ENCODE measurements at regions not wholly inside any gene's neighbourhood (a gene's known extent, or its start where the extent isn't known, plus 50 kb on each side); places are given as distances from the start of the nearest gene placed in this dataset.

DNA sequence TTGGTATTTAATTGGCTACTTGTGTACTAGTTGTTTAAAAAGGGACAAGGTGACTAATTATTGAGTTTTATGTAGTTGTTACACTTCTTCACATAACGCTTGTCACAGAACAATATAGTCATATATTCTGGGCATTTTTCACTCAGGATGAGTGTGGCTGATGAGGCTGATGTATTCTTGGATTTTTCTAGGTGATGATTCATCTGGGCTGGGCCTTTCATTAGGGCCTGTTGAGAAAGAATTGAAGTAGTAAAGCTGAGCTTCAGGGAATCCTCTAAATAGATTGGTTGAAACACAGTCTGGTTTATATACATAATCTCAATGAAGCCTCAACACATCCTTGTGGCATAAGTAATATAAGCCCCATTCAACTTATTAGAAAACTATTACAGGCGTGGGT lies 445.7 kb downstream of the DAD1 start:
- intact Hi-C loops (cut with DNase I): no loop called here
- WGBS, 4 donors: 42 to 91% (median 80%) methylated on average over 2 of the region's 2 CpGs
- DNase-seq: no peak
- H3K27me3 ChIP-seq: no peaks in the 10 kb centered on the region
- H3K27ac ChIP-seq: no peak overlapping the region
- no peaks in the 10 kb centered on the region for H3K9me3 ChIP-seq (replicated peaks in 1 of 3)
- H3K4me1 ChIP-seq (replicated peaks in 1 of 2): no peaks in the 10 kb centered on the region
- H3K4me3 ChIP-seq: no peak overlapping the region
- no peaks in the 10 kb centered on the region for H3K36me3 ChIP-seq (replicated peaks in 1 of 2)
- TF ChIP-seq POLR2A (IDR thresholded peaks at IDR 0.05): no peak
- TF ChIP-seq, protein P1, sequence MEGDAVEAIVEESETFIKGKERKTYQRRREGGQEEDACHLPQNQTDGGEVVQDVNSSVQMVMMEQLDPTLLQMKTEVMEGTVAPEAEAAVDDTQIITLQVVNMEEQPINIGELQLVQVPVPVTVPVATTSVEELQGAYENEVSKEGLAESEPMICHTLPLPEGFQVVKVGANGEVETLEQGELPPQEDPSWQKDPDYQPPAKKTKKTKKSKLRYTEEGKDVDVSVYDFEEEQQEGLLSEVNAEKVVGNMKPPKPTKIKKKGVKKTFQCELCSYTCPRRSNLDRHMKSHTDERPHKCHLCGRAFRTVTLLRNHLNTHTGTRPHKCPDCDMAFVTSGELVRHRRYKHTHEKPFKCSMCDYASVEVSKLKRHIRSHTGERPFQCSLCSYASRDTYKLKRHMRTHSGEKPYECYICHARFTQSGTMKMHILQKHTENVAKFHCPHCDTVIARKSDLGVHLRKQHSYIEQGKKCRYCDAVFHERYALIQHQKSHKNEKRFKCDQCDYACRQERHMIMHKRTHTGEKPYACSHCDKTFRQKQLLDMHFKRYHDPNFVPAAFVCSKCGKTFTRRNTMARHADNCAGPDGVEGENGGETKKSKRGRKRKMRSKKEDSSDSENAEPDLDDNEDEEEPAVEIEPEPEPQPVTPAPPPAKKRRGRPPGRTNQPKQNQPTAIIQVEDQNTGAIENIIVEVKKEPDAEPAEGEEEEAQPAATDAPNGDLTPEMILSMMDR (IDR thresholded peaks at IDR 0.05): no peak

- Histone ChIP-seq H3K9me3 (replicated peaks in 1 of 3) (no peaks in the 10 kb centered on the region), H3K27ac (no peak overlapping the region), H3K27me3 (no peaks in the 10 kb centered on the region), H3K36me3 (replicated peaks in 1 of 2) (no peaks in the 10 kb centered on the region), H3K4me1 (replicated peaks in 1 of 2) (no peaks in the 10 kb centered on the region), H3K4me3 (no peak overlapping the region)
- no peak for TF ChIP-seq POLR2A (IDR thresholded peaks at IDR 0.05)
- TF ChIP-seq, protein P1 (IDR thresholded peaks at IDR 0.05): no peak
- WGBS, 4 donors: 60 to 78% (median 69%) methylated on average over 4 of the region's 4 CpGs
- DNase-seq: no peak
- intact Hi-C loops (cut with DNase I): no loop called here
Measured at GRCh38 chr14:22140633-22141032, 448.4 kb downstream of the DAD1 start.

DNA sequence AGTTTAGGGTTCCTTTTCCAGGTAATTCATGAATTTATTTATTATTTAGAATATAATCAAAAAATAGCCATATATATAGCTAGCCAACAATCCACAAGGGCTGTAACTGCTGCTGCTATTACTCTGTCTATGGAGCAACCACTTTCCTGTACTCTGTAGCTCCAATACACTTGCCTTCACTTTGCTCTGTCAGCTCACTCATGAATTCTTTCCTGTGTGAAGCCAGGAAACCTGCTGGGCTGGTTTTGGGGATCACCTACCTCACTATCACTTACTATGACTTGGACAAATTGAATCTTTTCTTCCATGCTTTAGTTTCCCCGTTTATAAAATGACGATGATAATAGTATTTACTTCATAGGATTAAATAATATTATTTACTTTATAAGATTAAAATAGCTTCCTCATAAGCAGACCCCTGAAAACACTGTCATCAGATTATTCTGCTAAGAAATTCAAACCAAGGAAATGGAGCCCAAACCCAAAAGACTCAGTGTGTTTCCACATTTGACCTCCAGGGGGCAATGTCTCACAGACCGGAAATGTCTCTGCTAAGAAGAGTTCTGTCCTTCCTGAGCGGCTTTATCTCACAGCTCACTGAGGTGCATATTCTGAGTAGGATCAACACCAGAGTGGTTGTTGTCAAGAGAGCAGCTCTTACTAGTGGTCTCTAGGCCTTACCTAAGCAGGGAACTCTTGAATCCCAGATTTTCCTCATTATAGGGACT lies 457.1 kb downstream of the DAD1 start:
- H3K4me3 ChIP-seq: no peak overlapping the region
- intact Hi-C loops (cut with DNase I): no loop called here
- WGBS, 4 donors: 68 to 74% (median 70%) methylated on average over 4 of the region's 4 CpGs

GRCh38 chr14:22124073-22124613 lies 450.5 kb upstream of the OR4E1 start:
- DNase-seq: no peak
- H3K36me3 ChIP-seq (replicated peaks in 1 of 2): no peaks in the 10 kb centered on the region
- no peaks in the 10 kb centered on the region for H3K4me1 ChIP-seq (replicated peaks in 1 of 2)
- H3K27me3 ChIP-seq: no peaks in the 10 kb centered on the region
- TF ChIP-seq, protein P1 (IDR thresholded peaks at IDR 0.05): no peak
- no peak for TF ChIP-seq POLR2A (IDR thresholded peaks at IDR 0.05)
- no peak overlapping the region for H3K27ac ChIP-seq
- no peak overlapping the region for H3K4me3 ChIP-seq
- intact Hi-C loops (cut with DNase I): no loop called here
- no peaks in the 10 kb centered on the region for H3K9me3 ChIP-seq (replicated peaks in 1 of 3)
- 80 to 90% (median 88%) methylated on average over 8 of the region's 8 CpGs for WGBS, 4 donors

More for the DNA sequence above, 457.1 kb downstream of the DAD1 start:
- Histone ChIP-seq H3K36me3 (replicated peaks in 1 of 2) (no peaks in the 10 kb centered on the region), H3K4me1 (replicated peaks in 1 of 2) (no peaks in the 10 kb centered on the region), H3K27me3 (no peaks in the 10 kb centered on the region), H3K9me3 (replicated peaks in 1 of 3) (no peaks in the 10 kb centered on the region), H3K27ac (no peak overlapping the region)
- no peak for DNase-seq
- TF ChIP-seq, protein P1 (IDR thresholded peaks at IDR 0.05): no peak
- no peak for TF ChIP-seq POLR2A (IDR thresholded peaks at IDR 0.05)

All from adrenal gland (tissue), 9 donors.